GM10266 (cell line): ENCODE measurements at regions not wholly inside any gene's neighbourhood (a gene's known extent, or its start where the extent isn't known, plus 50 kb on each side); places are given as distances from the start of the nearest gene placed in this dataset.

Experiments
- DNase-seq: peaks from one replicate; pipeline ENCODE4 v3.0.0; 2012; ENCODE audit errors: extremely low spot score
- TF ChIP-seq, protein P1 (sequence below): IDR thresholded peaks from 2 replicates; pipeline ENCODE4 v1.5.1; 2012; ENCODE audit warnings: mild to moderate bottlenecking, low read depth; ENCODE audit not compliant: control insufficient read depth, insufficient read depth; ENCODE audit errors: missing control alignments

DNA sequence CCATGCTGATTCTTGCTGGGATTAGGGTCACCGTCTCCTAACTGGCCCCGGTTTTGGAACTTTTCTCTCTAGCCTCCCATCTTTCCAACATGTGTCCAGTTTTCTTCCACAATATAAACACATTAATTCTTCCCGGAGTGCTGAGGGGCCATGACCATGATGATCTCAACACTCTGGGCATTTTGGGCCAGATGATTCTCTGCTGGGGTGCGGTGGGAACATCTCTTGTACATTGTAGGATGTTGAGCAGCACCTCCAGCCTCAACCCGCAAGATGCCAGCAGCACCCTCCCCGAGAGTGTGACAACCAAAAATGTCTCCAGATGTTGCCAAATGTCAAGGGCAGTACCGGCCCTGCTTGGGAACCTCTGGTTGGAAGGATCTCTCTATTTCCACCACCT is 164.8 kb downstream of the TFAP2C start:
- TF ChIP-seq, protein P1, sequence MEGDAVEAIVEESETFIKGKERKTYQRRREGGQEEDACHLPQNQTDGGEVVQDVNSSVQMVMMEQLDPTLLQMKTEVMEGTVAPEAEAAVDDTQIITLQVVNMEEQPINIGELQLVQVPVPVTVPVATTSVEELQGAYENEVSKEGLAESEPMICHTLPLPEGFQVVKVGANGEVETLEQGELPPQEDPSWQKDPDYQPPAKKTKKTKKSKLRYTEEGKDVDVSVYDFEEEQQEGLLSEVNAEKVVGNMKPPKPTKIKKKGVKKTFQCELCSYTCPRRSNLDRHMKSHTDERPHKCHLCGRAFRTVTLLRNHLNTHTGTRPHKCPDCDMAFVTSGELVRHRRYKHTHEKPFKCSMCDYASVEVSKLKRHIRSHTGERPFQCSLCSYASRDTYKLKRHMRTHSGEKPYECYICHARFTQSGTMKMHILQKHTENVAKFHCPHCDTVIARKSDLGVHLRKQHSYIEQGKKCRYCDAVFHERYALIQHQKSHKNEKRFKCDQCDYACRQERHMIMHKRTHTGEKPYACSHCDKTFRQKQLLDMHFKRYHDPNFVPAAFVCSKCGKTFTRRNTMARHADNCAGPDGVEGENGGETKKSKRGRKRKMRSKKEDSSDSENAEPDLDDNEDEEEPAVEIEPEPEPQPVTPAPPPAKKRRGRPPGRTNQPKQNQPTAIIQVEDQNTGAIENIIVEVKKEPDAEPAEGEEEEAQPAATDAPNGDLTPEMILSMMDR, result no peak
- DNase-seq, result no peak

DNA sequence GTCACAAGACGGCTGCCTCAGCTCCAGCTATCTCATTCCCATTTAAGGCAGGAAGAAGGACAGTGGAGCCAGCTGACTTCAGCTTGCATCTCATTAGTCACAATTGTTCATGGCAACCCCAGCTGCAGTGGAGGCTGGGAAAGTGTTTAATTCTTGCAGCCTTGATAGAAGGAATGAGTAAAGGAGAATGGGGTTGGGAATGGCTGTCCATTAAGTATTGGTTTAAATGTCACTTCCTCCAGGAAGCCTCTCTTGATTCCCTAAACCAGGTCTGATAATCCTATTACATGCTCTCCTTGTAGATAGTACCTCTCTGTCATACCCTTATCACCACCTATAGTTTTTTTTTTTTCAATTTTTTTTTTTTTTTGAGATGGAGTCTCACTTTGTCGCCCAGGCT is 166.4 kb downstream of the TFAP2C start:
- DNase-seq, result no peak
- TF ChIP-seq, protein P1, result no peak

DNA sequence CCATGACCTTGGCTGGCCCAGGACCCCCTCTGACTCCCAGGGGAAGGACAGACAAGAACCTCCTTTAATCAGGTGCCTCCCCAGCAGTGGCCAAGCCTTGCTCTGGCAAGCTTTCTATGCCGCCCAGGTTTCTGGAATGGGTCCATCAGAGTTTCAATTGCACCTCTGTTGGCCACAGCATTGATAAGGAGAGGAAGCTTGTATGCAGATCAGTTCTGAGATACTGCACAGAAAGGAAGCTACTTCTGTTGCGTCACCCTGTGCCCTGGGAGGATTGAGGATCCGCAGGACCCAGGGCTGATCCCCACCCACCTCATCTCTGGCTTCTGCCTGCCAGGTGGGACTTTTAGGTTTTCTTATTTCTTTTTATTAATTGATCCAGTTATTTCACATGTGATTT is 167.2 kb downstream of the TFAP2C start:
- no peak for DNase-seq
- TF ChIP-seq, protein P1, result no peak

DNA sequence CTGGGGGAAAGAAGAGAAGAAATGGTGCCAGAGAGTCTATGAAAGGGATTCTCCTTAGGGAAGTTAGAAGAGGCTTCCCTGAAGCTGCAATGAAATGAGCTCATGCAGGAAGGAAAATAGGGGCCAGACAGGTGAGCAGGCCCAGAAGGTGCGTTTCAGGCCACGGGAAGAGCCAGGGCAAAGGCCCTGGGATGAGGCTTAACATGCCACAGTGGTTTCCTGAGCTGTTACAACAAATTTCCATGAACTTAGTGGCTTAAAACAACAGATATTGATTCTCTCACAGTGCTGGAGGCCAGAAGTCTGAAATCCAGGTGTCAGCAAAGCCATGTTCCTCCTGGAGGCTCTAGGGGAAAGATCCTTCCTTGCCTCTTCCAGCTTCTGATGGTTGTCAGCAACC is 167.9 kb downstream of the TFAP2C start:
- no peak for DNase-seq
- TF ChIP-seq, protein P1, result no peak

DNA sequence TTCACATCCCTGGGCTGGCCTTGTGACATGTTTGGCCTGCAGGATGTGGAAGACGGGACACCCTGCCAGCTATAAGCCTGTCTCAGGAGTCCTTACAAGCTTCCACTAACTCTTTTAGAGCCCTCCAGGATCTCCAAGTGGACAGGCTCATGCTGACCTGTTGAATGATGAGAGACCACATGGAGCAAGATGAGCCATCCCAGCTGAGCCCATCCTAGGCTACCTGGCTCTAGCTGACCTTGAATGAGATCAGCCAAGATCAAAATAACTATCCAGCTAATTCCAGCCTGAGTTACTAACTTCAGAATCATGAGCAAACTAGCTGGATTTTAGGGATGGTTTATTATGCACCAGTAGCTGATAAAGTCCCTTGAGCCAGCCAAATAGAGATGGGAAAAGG is 169.5 kb downstream of the TFAP2C start:
- TF ChIP-seq, protein P1, result no peak
- no peak for DNase-seq

DNA sequence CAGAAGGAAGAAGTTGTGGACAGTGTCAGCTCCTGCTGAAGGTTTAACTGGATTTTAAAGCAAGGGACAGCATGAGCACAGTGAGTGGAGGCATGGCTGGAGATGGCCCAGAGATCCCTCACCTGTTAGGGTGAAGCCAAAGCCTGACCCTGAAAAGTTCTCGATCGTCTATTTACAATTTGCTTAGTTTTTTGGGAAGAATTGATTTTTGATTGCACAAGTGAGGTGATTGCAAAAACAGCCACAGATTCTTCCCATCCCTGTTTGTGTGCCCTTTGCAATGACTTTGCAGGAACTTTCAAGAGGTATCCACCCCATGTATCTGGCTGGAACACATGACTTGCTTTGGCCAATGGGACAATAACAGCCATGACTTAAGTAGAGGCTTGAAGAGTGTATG is 170.1 kb downstream of the TFAP2C start:
- no peak for DNase-seq
- TF ChIP-seq, protein P1, result no peak

DNA sequence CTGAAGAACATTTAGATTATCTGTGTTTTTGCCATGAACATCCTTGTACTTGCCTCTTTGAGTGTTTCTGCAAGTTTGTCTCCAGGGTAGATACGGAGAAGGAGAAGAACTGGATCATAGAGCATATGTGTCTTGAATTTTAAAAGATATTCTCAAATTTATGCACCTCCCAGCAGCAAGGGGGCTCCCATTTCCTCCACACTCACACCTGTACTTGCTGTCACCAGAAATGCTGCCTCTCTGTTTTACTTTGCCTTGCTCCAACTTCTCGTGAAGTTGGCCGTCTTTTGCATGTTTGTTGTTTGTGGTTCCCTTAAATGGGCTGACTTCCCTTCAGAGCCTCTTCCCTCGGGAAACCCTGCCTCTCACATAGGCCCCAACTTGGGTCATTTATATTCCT is 171.0 kb downstream of the TFAP2C start:
- DNase-seq, result no peak
- TF ChIP-seq, protein P1, result no peak
